WTC11 (cell line): ENCODE measurements at regions not wholly inside any gene's neighbourhood (a gene's known extent, or its start where the extent isn't known, plus 50 kb on each side); places are given as distances from the start of the nearest gene placed in this dataset.
"Not testable (repeated sequence)": the region's sequence is repeated elsewhere in the genome, so short reads cannot be mapped to it uniquely, and the experiment has no call there.

Source experiments
- AFF4 ChIP-seq: sonication (generic); formaldehyde crosslinking; IDR thresholded peaks from 2 replicates; pipeline ENCODE4 v1.8.1; 2023; ENCODE audit warnings: mild to moderate bottlenecking, missing genetic modification reagents, borderline replicate concordance
- ATF3 ChIP-seq: sonication (generic); formaldehyde crosslinking; conservative IDR thresholded peaks from 2 replicates; pipeline ENCODE4 v1.8.1; 2022; ENCODE audit warnings: mild to moderate bottlenecking, missing genetic modification reagents
- CREB1 ChIP-seq: sonication (generic); formaldehyde crosslinking; IDR thresholded peaks from 2 replicates; pipeline ENCODE4 v1.8.0; 2023; ENCODE audit warnings: mild to moderate bottlenecking, missing genetic modification reagents
- FOXJ3 ChIP-seq: sonication (generic); formaldehyde crosslinking; IDR thresholded peaks from 2 replicates; pipeline ENCODE4 v1.9.0; 2021; ENCODE audit warnings: missing genetic modification reagents, mild to moderate bottlenecking, borderline replicate concordance
- FOXP1 ChIP-seq: sonication (generic); formaldehyde crosslinking; IDR thresholded peaks from 2 replicates; pipeline ENCODE4 v1.8.0; 2022; ENCODE audit warnings: missing genetic modification reagents, mild to moderate bottlenecking, moderate library complexity, borderline replicate concordance
- JUN ChIP-seq: sonication (generic); formaldehyde crosslinking; IDR thresholded peaks from 2 replicates; pipeline ENCODE4 v1.8.0; 2023; ENCODE audit warnings: mild to moderate bottlenecking, missing genetic modification reagents
- TEAD1 ChIP-seq: sonication (generic); formaldehyde crosslinking; IDR thresholded peaks from 2 replicates; pipeline ENCODE4 v1.8.0; 2022; ENCODE audit warnings: mild to moderate bottlenecking, missing genetic modification reagents
- ZNF121 ChIP-seq: sonication (generic); formaldehyde crosslinking; IDR thresholded peaks from 2 replicates; pipeline ENCODE4 v1.8.0; 2023; ENCODE audit warnings: missing genetic modification reagents
- TF ChIP-seq, protein P1 (sequence below): sonication (generic); formaldehyde crosslinking; IDR thresholded peaks from 2 replicates; pipeline ENCODE4 v1.8.0; 2022; ENCODE audit warnings: missing genetic modification reagents
- TF ChIP-seq, protein P2 (sequence below): fragments of 200-600 bp; IDR thresholded peaks from 2 replicates; pipeline ENCODE4 v1.8.0; 2022; ENCODE audit warnings: antibody characterized with exemption
- TF ChIP-seq, protein P3 (sequence below): sonication (generic); formaldehyde crosslinking; IDR thresholded peaks from 2 replicates; pipeline ENCODE4 v1.8.1; 2022; ENCODE audit warnings: low read depth, mild to moderate bottlenecking, moderate library complexity, missing genetic modification reagents, borderline replicate concordance
- TF ChIP-seq, protein P4 (sequence below): fragments of 250-450 bp; sonication (Bioruptor Pico); IDR thresholded peaks from 2 replicates; pipeline ENCODE4 v1.8.0; 2021; ENCODE audit warnings: mild to moderate bottlenecking
- TF ChIP-seq, protein P5 (sequence below): sonication (generic); formaldehyde crosslinking; IDR thresholded peaks from 2 replicates; pipeline ENCODE4 v1.8.1; 2023; ENCODE audit warnings: mild to moderate bottlenecking, moderate library complexity, missing genetic modification reagents

DNA sequence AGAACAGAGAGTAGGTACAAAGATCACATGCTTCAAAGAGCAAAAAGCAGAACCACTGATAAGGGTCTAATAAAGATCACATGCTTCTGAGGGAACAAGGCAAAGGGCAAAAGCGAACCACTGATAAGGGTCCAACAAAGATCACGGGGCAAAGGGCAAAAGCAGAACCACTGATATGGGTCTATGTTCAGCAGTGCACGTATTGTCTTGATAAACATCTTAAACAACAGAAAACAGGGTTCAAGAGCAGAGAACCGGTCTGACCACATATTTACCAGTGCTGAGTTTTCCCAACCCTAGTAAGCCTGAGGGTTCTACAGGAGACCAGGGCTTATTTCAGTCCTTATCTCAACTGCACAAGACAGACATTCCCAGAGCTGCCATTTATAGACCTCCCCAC lies 362.7 kb upstream of the ATXN7L3B start:
- TF ChIP-seq CREB1 (CRISPR knock-in tag); ZNF121; FOXP1; ATF3 (CRISPR knock-in tag); JUN; FOXJ3 (CRISPR knock-in tag); TEAD1 (CRISPR knock-in tag); AFF4 (CRISPR knock-in tag): not testable (repeated sequence)
- TF ChIP-seq, protein P1, sequence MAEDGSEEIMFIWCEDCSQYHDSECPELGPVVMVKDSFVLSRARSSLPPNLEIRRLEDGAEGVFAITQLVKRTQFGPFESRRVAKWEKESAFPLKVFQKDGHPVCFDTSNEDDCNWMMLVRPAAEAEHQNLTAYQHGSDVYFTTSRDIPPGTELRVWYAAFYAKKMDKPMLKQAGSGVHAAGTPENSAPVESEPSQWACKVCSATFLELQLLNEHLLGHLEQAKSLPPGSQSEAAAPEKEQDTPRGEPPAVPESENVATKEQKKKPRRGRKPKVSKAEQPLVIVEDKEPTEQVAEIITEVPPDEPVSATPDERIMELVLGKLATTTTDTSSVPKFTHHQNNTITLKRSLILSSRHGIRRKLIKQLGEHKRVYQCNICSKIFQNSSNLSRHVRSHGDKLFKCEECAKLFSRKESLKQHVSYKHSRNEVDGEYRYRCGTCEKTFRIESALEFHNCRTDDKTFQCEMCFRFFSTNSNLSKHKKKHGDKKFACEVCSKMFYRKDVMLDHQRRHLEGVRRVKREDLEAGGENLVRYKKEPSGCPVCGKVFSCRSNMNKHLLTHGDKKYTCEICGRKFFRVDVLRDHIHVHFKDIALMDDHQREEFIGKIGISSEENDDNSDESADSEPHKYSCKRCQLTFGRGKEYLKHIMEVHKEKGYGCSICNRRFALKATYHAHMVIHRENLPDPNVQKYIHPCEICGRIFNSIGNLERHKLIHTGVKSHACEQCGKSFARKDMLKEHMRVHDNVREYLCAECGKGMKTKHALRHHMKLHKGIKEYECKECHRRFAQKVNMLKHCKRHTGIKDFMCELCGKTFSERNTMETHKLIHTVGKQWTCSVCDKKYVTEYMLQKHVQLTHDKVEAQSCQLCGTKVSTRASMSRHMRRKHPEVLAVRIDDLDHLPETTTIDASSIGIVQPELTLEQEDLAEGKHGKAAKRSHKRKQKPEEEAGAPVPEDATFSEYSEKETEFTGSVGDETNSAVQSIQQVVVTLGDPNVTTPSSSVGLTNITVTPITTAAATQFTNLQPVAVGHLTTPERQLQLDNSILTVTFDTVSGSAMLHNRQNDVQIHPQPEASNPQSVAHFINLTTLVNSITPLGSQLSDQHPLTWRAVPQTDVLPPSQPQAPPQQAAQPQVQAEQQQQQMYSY (CRISPR knock-in tag): not testable (repeated sequence)
- TF ChIP-seq, protein P2, sequence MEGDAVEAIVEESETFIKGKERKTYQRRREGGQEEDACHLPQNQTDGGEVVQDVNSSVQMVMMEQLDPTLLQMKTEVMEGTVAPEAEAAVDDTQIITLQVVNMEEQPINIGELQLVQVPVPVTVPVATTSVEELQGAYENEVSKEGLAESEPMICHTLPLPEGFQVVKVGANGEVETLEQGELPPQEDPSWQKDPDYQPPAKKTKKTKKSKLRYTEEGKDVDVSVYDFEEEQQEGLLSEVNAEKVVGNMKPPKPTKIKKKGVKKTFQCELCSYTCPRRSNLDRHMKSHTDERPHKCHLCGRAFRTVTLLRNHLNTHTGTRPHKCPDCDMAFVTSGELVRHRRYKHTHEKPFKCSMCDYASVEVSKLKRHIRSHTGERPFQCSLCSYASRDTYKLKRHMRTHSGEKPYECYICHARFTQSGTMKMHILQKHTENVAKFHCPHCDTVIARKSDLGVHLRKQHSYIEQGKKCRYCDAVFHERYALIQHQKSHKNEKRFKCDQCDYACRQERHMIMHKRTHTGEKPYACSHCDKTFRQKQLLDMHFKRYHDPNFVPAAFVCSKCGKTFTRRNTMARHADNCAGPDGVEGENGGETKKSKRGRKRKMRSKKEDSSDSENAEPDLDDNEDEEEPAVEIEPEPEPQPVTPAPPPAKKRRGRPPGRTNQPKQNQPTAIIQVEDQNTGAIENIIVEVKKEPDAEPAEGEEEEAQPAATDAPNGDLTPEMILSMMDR: not testable (repeated sequence)
- TF ChIP-seq, protein P3, sequence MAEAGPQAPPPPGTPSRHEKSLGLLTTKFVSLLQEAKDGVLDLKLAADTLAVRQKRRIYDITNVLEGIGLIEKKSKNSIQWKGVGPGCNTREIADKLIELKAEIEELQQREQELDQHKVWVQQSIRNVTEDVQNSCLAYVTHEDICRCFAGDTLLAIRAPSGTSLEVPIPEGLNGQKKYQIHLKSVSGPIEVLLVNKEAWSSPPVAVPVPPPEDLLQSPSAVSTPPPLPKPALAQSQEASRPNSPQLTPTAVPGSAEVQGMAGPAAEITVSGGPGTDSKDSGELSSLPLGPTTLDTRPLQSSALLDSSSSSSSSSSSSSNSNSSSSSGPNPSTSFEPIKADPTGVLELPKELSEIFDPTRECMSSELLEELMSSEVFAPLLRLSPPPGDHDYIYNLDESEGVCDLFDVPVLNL (CRISPR knock-in tag): not testable (repeated sequence)
- TF ChIP-seq, protein P4, sequence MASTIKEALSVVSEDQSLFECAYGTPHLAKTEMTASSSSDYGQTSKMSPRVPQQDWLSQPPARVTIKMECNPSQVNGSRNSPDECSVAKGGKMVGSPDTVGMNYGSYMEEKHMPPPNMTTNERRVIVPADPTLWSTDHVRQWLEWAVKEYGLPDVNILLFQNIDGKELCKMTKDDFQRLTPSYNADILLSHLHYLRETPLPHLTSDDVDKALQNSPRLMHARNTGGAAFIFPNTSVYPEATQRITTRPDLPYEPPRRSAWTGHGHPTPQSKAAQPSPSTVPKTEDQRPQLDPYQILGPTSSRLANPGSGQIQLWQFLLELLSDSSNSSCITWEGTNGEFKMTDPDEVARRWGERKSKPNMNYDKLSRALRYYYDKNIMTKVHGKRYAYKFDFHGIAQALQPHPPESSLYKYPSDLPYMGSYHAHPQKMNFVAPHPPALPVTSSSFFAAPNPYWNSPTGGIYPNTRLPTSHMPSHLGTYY: not testable (repeated sequence)
- TF ChIP-seq, protein P5, sequence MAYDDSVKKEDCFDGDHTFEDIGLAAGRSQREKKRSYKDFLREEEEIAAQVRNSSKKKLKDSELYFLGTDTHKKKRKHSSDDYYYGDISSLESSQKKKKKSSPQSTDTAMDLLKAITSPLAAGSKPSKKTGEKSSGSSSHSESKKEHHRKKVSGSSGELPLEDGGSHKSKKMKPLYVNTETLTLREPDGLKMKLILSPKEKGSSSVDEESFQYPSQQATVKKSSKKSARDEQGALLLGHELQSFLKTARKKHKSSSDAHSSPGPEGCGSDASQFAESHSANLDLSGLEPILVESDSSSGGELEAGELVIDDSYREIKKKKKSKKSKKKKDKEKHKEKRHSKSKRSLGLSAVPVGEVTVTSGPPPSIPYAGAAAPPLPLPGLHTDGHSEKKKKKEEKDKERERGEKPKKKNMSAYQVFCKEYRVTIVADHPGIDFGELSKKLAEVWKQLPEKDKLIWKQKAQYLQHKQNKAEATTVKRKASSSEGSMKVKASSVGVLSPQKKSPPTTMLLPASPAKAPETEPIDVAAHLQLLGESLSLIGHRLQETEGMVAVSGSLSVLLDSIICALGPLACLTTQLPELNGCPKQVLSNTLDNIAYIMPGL: not testable (repeated sequence)
